Stomach (tissue), 4 donors: ENCODE measurements at regions not wholly inside any gene's neighbourhood (a gene's known extent, or its start where the extent isn't known, plus 50 kb on each side); places are given as distances from the start of the nearest gene placed in this dataset.

Source experiments
- EP300 ChIP-seq: sonication (generic); formaldehyde crosslinking; IDR thresholded peaks from one replicate; pipeline ENCODE4 v1.6.1; 2017; ENCODE audit warnings: antibody characterized with exemption
- POLR2A ChIP-seq, 4 donors: fragments of 450-650 bp; IDR thresholded peaks; one replicate each; pipeline ENCODE4 v1.6.1; 2016; ENCODE audit warnings: antibody characterized with exemption in 4 of 4, control low read depth in 2 of 4, mild to moderate bottlenecking in 1 of 4, moderate library complexity in 1 of 4
- TF ChIP-seq, protein P1 (sequence below), 7 experiments: fragments of 450-650 bp in 4 of 7; fragments of 200-600 bp in 3 of 7; sonication (generic) in 3 of 7; IDR thresholded peaks; one replicate each; pipeline ENCODE4 v1.5.1; 2016 to 2019; ENCODE audit warnings: antibody characterized with exemption in 7 of 7, control low read depth in 2 of 7, mild to moderate bottlenecking in 1 of 7

DNA sequence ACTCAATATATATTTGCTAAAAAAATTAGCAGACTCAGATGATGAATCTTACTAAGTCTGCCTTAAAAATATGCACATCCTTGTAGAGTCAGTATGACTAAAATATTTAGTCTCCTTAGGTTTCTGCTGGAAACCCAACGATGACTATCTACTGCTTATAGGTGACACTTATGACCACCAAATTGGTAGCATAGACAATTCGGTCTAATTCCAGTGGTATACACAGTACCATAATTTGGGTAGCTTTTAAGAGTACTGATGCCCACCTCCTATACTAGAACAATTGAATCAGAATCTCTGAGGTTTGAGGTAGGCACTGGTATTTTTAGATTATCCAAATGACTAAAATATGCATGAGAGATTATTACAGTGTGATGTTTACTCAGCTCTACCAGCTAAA lies 740.8 kb upstream of the ZEB2 start:
- TF ChIP-seq, protein P1, sequence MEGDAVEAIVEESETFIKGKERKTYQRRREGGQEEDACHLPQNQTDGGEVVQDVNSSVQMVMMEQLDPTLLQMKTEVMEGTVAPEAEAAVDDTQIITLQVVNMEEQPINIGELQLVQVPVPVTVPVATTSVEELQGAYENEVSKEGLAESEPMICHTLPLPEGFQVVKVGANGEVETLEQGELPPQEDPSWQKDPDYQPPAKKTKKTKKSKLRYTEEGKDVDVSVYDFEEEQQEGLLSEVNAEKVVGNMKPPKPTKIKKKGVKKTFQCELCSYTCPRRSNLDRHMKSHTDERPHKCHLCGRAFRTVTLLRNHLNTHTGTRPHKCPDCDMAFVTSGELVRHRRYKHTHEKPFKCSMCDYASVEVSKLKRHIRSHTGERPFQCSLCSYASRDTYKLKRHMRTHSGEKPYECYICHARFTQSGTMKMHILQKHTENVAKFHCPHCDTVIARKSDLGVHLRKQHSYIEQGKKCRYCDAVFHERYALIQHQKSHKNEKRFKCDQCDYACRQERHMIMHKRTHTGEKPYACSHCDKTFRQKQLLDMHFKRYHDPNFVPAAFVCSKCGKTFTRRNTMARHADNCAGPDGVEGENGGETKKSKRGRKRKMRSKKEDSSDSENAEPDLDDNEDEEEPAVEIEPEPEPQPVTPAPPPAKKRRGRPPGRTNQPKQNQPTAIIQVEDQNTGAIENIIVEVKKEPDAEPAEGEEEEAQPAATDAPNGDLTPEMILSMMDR (IDR thresholded peaks at IDR 0.05), result no peak
- TF ChIP-seq POLR2A (IDR thresholded peaks at IDR 0.05), result no peak
- no peak for TF ChIP-seq EP300
